K562 (cell line): ENCODE measurements at regions not wholly inside any gene's neighbourhood (a gene's known extent, or its start where the extent isn't known, plus 50 kb on each side); places are given as distances from the start of the nearest gene placed in this dataset.
A peak's percentile ranks its signal among the peaks of the same experiment; 100 is the strongest.

Experiments
- ATAC-seq: fragments of 200-7000 bp; cut with Tn5 transposase; 3 replicates; pipeline ENCODE4 v1.9.1; 2020; ENCODE audit warnings: moderate library complexity
- BruUV-seq: library from RNA; stranded (reverse); fragments of 400-500 nt; replicated peaks from 2 replicates; lab custom pipeline; 2021; lab: Mats Ljungman, UMichigan
- CTCF ChIA-PET: fragments of 300-600 bp; formaldehyde crosslinking; extraction: SDS; loops from one replicate; lab custom pipeline; 2021; ENCODE audit warnings: low intra/inter-chr PET ratio; lab: Yijun Ruan, JAX
- POLR2A ChIA-PET: fragments of 300-600, 350-650 bp; sonication (Branson Sonifier 250); formaldehyde crosslinking; extraction: SDS; loops from one replicate; lab custom pipeline; 2021; ENCODE audit warnings: antibody characterized with exemption, inconsistent platforms; lab: Yijun Ruan, JAX
- DNase-seq, 4 experiments: peaks; one replicate each; pipeline versions ENCODE4 v3.0.0 to v3.0.0-alpha.2; 2011 to 2018; ENCODE audit warnings: low spot score in 3 of 4, mixed read lengths in 3 of 4; ENCODE audit errors: extremely low read depth in 1 of 4
- FAIRE-seq: peaks from 2 replicates; lab custom pipeline; 2011; peaks lifted over from hg19 to GRCh38; lab: Jason Lieb, UNC
- H2AFZ ChIP-seq: 2 replicates; pipeline ENCODE4 v1.6.0; 2011; ENCODE audit warnings: low read depth, low read length, control low read depth, inconsistent platforms
- H3K27ac ChIP-seq: fragments of 200-600 bp; 3 replicates; pipeline ENCODE4 v1.8.0; 2011; ENCODE audit warnings: low read depth, mild to moderate bottlenecking, control low read depth, inconsistent platforms, low read length, moderate library complexity, mixed read lengths; ENCODE audit errors: extremely low read depth
- H3K27me3 ChIP-seq, 2 experiments: fragments of 300-600 bp in 1 of 2; 2 replicates in 1 of 2; 3 replicates in 1 of 2; pipeline versions ENCODE4 v1.6.0 to v1.8.0; 2011; ENCODE audit warnings: inconsistent platforms in 2 of 2, low read length in 2 of 2, mild to moderate bottlenecking in 1 of 2, mixed read lengths in 1 of 2, moderate library complexity in 1 of 2; ENCODE audit not compliant: control insufficient read depth in 2 of 2, insufficient read depth in 2 of 2
- H3K36me3 ChIP-seq: fragments of 300-600 bp; 3 replicates; pipeline ENCODE4 v1.8.0; 2011; ENCODE audit warnings: mild to moderate bottlenecking, low read length, inconsistent platforms; ENCODE audit not compliant: control insufficient read depth, insufficient read depth
- H3K4me1 ChIP-seq, 2 experiments: fragments of 200-600 bp in 1 of 2; replicated peaks in 1 of 2; 2 replicates in 1 of 2; 3 replicates in 1 of 2; pipeline versions ENCODE4 v1.5.1 to v1.8.0; 2011; ENCODE audit warnings: inconsistent platforms in 2 of 2, low read length in 2 of 2, mild to moderate bottlenecking in 1 of 2, mixed read lengths in 1 of 2, moderate library complexity in 1 of 2; ENCODE audit not compliant: control insufficient read depth in 2 of 2, insufficient read depth in 2 of 2
- H3K4me2 ChIP-seq: 2 replicates; pipeline ENCODE4 v1.6.1; 2011; ENCODE audit warnings: low read length, control low read depth, inconsistent platforms, mixed read lengths; ENCODE audit not compliant: insufficient read depth
- H3K4me3 ChIP-seq: fragments of 200-600 bp; sonication (generic), shearing (Covaris generic); 2 replicates; pipeline ENCODE4 v1.5.1; 2016; ENCODE audit warnings: control low read depth, inconsistent platforms
- H3K79me2 ChIP-seq: fragments of 200-600 bp; 3 replicates; pipeline ENCODE4 v1.8.0; 2011; ENCODE audit warnings: low read length, inconsistent platforms; ENCODE audit not compliant: control insufficient read depth, insufficient read depth
- H3K9ac ChIP-seq, 2 experiments: 2 replicates each; pipeline versions ENCODE4 v1.6.0 to v1.6.1; 2011; ENCODE audit warnings: low read depth in 2 of 2, low read length in 2 of 2, control low read depth in 1 of 2, inconsistent platforms in 1 of 2, mild to moderate bottlenecking in 1 of 2, mixed read lengths in 1 of 2; ENCODE audit not compliant: insufficient read depth in 1 of 2
- H3K9me1 ChIP-seq: one replicate; pipeline ENCODE4 v1.6.0; 2011; ENCODE audit warnings: inconsistent platforms, mild to moderate bottlenecking, low read length, moderate library complexity; ENCODE audit not compliant: control insufficient read depth, insufficient read depth
- H3K9me3 ChIP-seq: replicated peaks from 2 replicates; pipeline ENCODE4 v1.5.1; 2011; ENCODE audit warnings: low read depth, low read length, inconsistent platforms; ENCODE audit not compliant: control insufficient read depth, insufficient read depth
- H4K20me1 ChIP-seq: replicated peaks from 2 replicates; pipeline ENCODE4 v1.6.1; 2011; ENCODE audit warnings: low read length, inconsistent platforms, mixed read lengths; ENCODE audit not compliant: control insufficient read depth, insufficient read depth
- BDP1 ChIP-seq: IDR thresholded peaks from 3 replicates; pipeline ENCODE4 v1.6.1; 2011; ENCODE audit not compliant: insufficient read length, insufficient read depth
- FOSL1 ChIP-seq: fragments of 200-800 bp; sonication (Bioruptor generic); conservative IDR thresholded peaks from 2 replicates; pipeline ENCODE4 v1.6.1; 2016; ENCODE audit warnings: missing genetic modification characterization, missing compliant biosample characterization
- FOXA3 ChIP-seq, 2 experiments: fragments of 450-650 bp in 1 of 2; sonication (generic) in 1 of 2; formaldehyde crosslinking; IDR thresholded peaks in 1 of 2; conservative IDR thresholded peaks in 1 of 2; 2 replicates each; pipeline versions ENCODE4 v1.4.0 to v1.8.0; 2020 to 2022; ENCODE audit warnings: mild to moderate bottlenecking in 2 of 2, missing genetic modification reagents in 1 of 2
- FOXJ3 ChIP-seq: sonication (generic); formaldehyde crosslinking; IDR thresholded peaks from 2 replicates; pipeline ENCODE4 v1.4.0; 2020; ENCODE audit warnings: mild to moderate bottlenecking, missing genetic modification reagents
- FOXM1 ChIP-seq, 2 experiments: fragments of 450-650 bp in 1 of 2; sonication (generic) in 1 of 2; formaldehyde crosslinking in 1 of 2; IDR thresholded peaks; 2 replicates each; pipeline versions ENCODE4 v1.6.1 to v1.9.0; 2017 to 2022; ENCODE audit warnings: low read depth in 2 of 2, mild to moderate bottlenecking in 2 of 2, missing genetic modification reagents in 1 of 2, moderate library complexity in 1 of 2
- KLF16 ChIP-seq: IDR thresholded peaks from 2 replicates; pipeline ENCODE4 v1.6.1; 2016; ENCODE audit warnings: antibody characterized with exemption
- PCBP1 ChIP-seq: fragments of 200-400 bp; formaldehyde crosslinking; IDR thresholded peaks from 2 replicates; pipeline ENCODE4 v1.6.1; 2018; ENCODE audit warnings: mild to moderate bottlenecking, low read depth, low read length; ENCODE audit not compliant: poor library complexity, severe bottlenecking
- PHF8 ChIP-seq: fragments of 200-600 bp; sonication (generic); IDR thresholded peaks from 2 replicates; pipeline ENCODE4 v1.6.1; 2012; ENCODE audit warnings: mixed run types, mild to moderate bottlenecking, inconsistent platforms, low read length, moderate library complexity, borderline replicate concordance
- SMAD4 ChIP-seq: fragments of 250-450 bp; sonication (Bioruptor Pico); conservative IDR thresholded peaks from 2 replicates; pipeline ENCODE4 v1.8.0; 2021; ENCODE audit warnings: inconsistent platforms, mild to moderate bottlenecking, moderate library complexity
- TAL1 ChIP-seq: fragments of 450-650 bp; IDR thresholded peaks from 2 replicates; pipeline ENCODE4 v1.6.1; 2016; ENCODE audit warnings: mild to moderate bottlenecking
- THAP12 ChIP-seq: fragments of 250-450 bp; sonication (Bioruptor Pico); IDR thresholded peaks from 2 replicates; pipeline ENCODE4 v1.9.0; 2021; ENCODE audit warnings: mild to moderate bottlenecking, inconsistent platforms
- TRIM24 ChIP-seq, 2 experiments: fragments of 450-650 bp; IDR thresholded peaks; 2 replicates each; pipeline ENCODE4 v1.6.1; 2016
- ZKSCAN8 ChIP-seq: fragments of 200-800 bp; sonication (Bioruptor generic); IDR thresholded peaks from 2 replicates; pipeline ENCODE4 v1.6.1; 2016; ENCODE audit warnings: missing genetic modification characterization, missing compliant biosample characterization
- ZNF696 ChIP-seq: fragments of 250-450 bp; sonication (Bioruptor Pico); conservative IDR thresholded peaks from 2 replicates; pipeline ENCODE4 v1.4.0; 2020; ENCODE audit warnings: mild to moderate bottlenecking, moderate library complexity
- ZNF699 ChIP-seq: fragments of 250-450 bp; sonication (Bioruptor Pico); IDR thresholded peaks from 2 replicates; pipeline ENCODE4 v1.8.0; 2021; ENCODE audit warnings: mild to moderate bottlenecking, moderate library complexity; ENCODE audit not compliant: insufficient replicate concordance
- WGBS: fragments of 100-300 bp; shearing (Covaris generic); methylation state at CpG from one replicate; pipeline ENCODE4 v1.1.6; 2016; ENCODE audit warnings: low coverage, mixed read lengths; ENCODE audit not compliant: insufficient coverage; ENCODE audit errors: missing lambda C conversion rate; 5-methylcytosine and 5-hydroxymethylcytosine counted together
- in situ Hi-C: fragments of 300-500 bp; cut with MboI; formaldehyde crosslinking; loops from 4 replicates; pipeline ENCODE4 v1.15.0; 2018; ENCODE audit warnings: inconsistent platforms, mixed read lengths
- intact Hi-C: fragments of 100-400 bp; cut with micrococcal nuclease; formaldehyde crosslinking; loops from 2 replicates; pipeline ENCODE4 v1.14.2; 2022
- TF ChIP-seq, protein P1 (sequence below): sonication (generic); formaldehyde crosslinking; IDR thresholded peaks from 2 replicates; pipeline ENCODE4 v1.8.0; 2022; ENCODE audit warnings: mild to moderate bottlenecking, missing genetic modification reagents

GRCh38 chr2:39511605-39512433 lies 74.7 kb upstream of the MAP4K3 start:
- peak; percentile 60 for ATAC-seq
- POLR2A ChIA-PET = interaction anchor here (0.7 to 2.4 kb wide), 6 partner anchors 9 to 132 kb away, joined by 3 to 11 read pairs (median 3); no protein-coding TSS in a partner anchor
- TF ChIP-seq ZNF696 (CRISPR knock-in tag) = no peak
- TF ChIP-seq SMAD4 (CRISPR knock-in tag) = peak; percentile 92
- TF ChIP-seq KLF16 = peak; percentile 94
- no peak for TF ChIP-seq BDP1
- no peak for TF ChIP-seq PCBP1
- TF ChIP-seq, protein P1, sequence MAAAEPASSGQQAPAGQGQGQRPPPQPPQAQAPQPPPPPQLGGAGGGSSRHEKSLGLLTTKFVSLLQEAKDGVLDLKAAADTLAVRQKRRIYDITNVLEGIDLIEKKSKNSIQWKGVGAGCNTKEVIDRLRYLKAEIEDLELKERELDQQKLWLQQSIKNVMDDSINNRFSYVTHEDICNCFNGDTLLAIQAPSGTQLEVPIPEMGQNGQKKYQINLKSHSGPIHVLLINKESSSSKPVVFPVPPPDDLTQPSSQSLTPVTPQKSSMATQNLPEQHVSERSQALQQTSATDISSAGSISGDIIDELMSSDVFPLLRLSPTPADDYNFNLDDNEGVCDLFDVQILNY (CRISPR knock-in tag) = no peak
- peak; percentile 97 for TF ChIP-seq TAL1
- TF ChIP-seq THAP12 (CRISPR knock-in tag) = no peak
- no peak for TF ChIP-seq FOXJ3 (CRISPR knock-in tag)
- TF ChIP-seq FOSL1 = peak; percentile 81
- TF ChIP-seq TRIM24 (IDR thresholded peaks at IDR 0.05) = peak; percentile 82 to 87
- peak; percentile 93 for TF ChIP-seq FOXM1 (IDR thresholded peaks at IDR 0.05; ENCODE audit: low read depth)
- no peak for TF ChIP-seq FOXM1 (CRISPR knock-in tag; IDR thresholded peaks at IDR 0.05; ENCODE audit: low read depth)
- TF ChIP-seq PHF8 = no peak
- no peak; a peak in 1 of 4 replicates for TF ChIP-seq FOXA3 (CRISPR knock-in tag; conservative IDR thresholded peaks at IDR 0.05 in 1 of 2, IDR thresholded peaks at IDR 0.05 in 1 of 2)
- no peak; the same call in 1 of the 2 replicates for TF ChIP-seq ZKSCAN8
- TF ChIP-seq ZNF699 (CRISPR knock-in tag) = no peak

More at GRCh38 chr2:39511605-39512433, 74.7 kb upstream of the MAP4K3 start:
- Histone ChIP-seq H3K4me3 (no peak overlapping the region; the same call in 1 of the 2 replicates), H3K9me1 (no peaks in the 10 kb centered on the region), H3K36me3 (no peaks in the 10 kb centered on the region), H3K4me2 (peak overlapping the region; percentile 44), H3K27ac (peak overlapping the region; percentile 77), H3K79me2 (no peaks in the 10 kb centered on the region), H4K20me1 (no peaks in the 10 kb centered on the region), H3K27me3 (no peaks in the 10 kb centered on the region), H3K4me1 (peaks cover 27 to 53% of the 10 kb centered on the region in 2 experiments), H3K9ac (peak overlapping the region; percentile 35 to 86), H2AFZ (peak overlapping the region; percentile 84), H3K9me3 (no peaks in the 10 kb centered on the region)
- BruUV-seq = no TSS peak
- in situ Hi-C loops = no loop called here
- intact Hi-C loops = loop anchor here (5.0 to 10.0 kb wide), 2 partner anchors 85 to 277 kb away; no protein-coding TSS in a partner anchor
- FAIRE-seq (peak; percentile 63), DNase-seq (peak; percentile 19 to 79 (median 48))
- CTCF ChIA-PET = interaction anchor here (0.6 kb wide), 1 partner anchor 173 kb away, joined by 4 read pairs; no protein-coding TSS in a partner anchor
- 2% methylated on average over 3 of the region's 3 CpGs for WGBS
